ENCODE measurements at regions not wholly inside any gene's neighbourhood (a gene's known extent, or its start where the extent isn't known, plus 50 kb on each side); places are given as distances from the start of the nearest gene placed in this dataset.

GRCh38 chr12:124663206-124663605, 95.8 kb upstream of the NCOR2 start:
- Histone ChIP-seq H3K27ac (ENCODE audit: low read depth, low read length) (peak overlapping the region; percentile 16), H3K27me3 (ENCODE audit: control insufficient read depth in 5 of 5, insufficient read depth in 4 of 5, low read length in 5 of 5) (peaks cover 0 to 3% (median 0%) of the 10 kb centered on the region in 5 donors), H3K9ac (ENCODE audit: low read length in 5 of 5) (peak overlapping the region in 1 of 5 donors; percentile 98), H3K36me3 (ENCODE audit: control insufficient read depth in 5 of 5, insufficient read depth in 5 of 5, low read length in 5 of 5) (no peaks in the 10 kb centered on the region), H3K9me3 (ENCODE audit: control insufficient read depth in 5 of 5, low read length in 5 of 5) (peaks cover 0 to 13% (median 9%) of the 10 kb centered on the region in 5 donors), H3K4me3 (ENCODE audit: low read depth in 1 of 5, low read length in 5 of 5) (no peak overlapping the region), H3K4me1 (ENCODE audit: control insufficient read depth in 5 of 5, insufficient read depth in 5 of 5, low read length in 5 of 5) (peaks cover 7 to 42% (median 29%) of the 10 kb centered on the region in 5 donors)

- H3K27me3 ChIP-seq (ENCODE audit: control insufficient read depth in 5 of 5, insufficient read depth in 4 of 5, low read length in 5 of 5), result peaks cover 0 to 3% (median 0%) of the 10 kb centered on the region in 5 donors
- peaks cover 7 to 50% (median 34%) of the 10 kb centered on the region in 5 donors for H3K4me1 ChIP-seq (ENCODE audit: control insufficient read depth in 5 of 5, insufficient read depth in 5 of 5, low read length in 5 of 5)
- H3K36me3 ChIP-seq (ENCODE audit: control insufficient read depth in 5 of 5, insufficient read depth in 5 of 5, low read length in 5 of 5), result no peaks in the 10 kb centered on the region
- no peak overlapping the region for H3K9ac ChIP-seq (ENCODE audit: low read length in 5 of 5)
- no peak overlapping the region for H3K4me3 ChIP-seq (ENCODE audit: low read depth in 1 of 5, low read length in 5 of 5)
- H3K9me3 ChIP-seq (ENCODE audit: control insufficient read depth in 5 of 5, low read length in 5 of 5), result peaks cover 0 to 2% (median under 1%) of the 10 kb centered on the region in 5 donors
- no peak overlapping the region for H3K27ac ChIP-seq (ENCODE audit: low read depth, low read length)
These were observed 93.9 kb upstream of the NCOR2 start for GRCh38 chr12:124661341-124661740.

- H3K4me1 ChIP-seq (ENCODE audit: control insufficient read depth in 5 of 5, insufficient read depth in 5 of 5, low read length in 5 of 5), result peaks cover 7 to 52% (median 36%) of the 10 kb centered on the region in 5 donors
- H3K27me3 ChIP-seq (ENCODE audit: control insufficient read depth in 5 of 5, insufficient read depth in 4 of 5, low read length in 5 of 5), result peaks cover 0 to 3% (median 0%) of the 10 kb centered on the region in 5 donors
- H3K4me3 ChIP-seq (ENCODE audit: low read depth in 1 of 5, low read length in 5 of 5), result no peak overlapping the region
- no peak overlapping the region for H3K9ac ChIP-seq (ENCODE audit: low read length in 5 of 5)
- H3K27ac ChIP-seq (ENCODE audit: low read depth, low read length), result no peak overlapping the region
- H3K36me3 ChIP-seq (ENCODE audit: control insufficient read depth in 5 of 5, insufficient read depth in 5 of 5, low read length in 5 of 5), result no peaks in the 10 kb centered on the region
- H3K9me3 ChIP-seq (ENCODE audit: control insufficient read depth in 5 of 5, low read length in 5 of 5), result no peaks in the 10 kb centered on the region
These were observed 93.4 kb upstream of the NCOR2 start for GRCh38 chr12:124660851-124661250.

- Histone ChIP-seq H3K9me3 (ENCODE audit: control insufficient read depth in 5 of 5, low read length in 5 of 5) (no peaks in the 10 kb centered on the region), H3K4me3 (ENCODE audit: low read depth in 1 of 5, low read length in 5 of 5) (no peak overlapping the region), H3K36me3 (ENCODE audit: control insufficient read depth in 5 of 5, insufficient read depth in 5 of 5, low read length in 5 of 5) (no peaks in the 10 kb centered on the region), H3K9ac (ENCODE audit: low read length in 5 of 5) (no peak overlapping the region), H3K27ac (ENCODE audit: low read depth, low read length) (no peak overlapping the region), H3K4me1 (ENCODE audit: control insufficient read depth in 5 of 5, insufficient read depth in 5 of 5, low read length in 5 of 5) (peaks cover 15 to 50% (median 38%) of the 10 kb centered on the region in 5 donors), H3K27me3 (ENCODE audit: control insufficient read depth in 5 of 5, insufficient read depth in 4 of 5, low read length in 5 of 5) (peaks cover 0 to 3% (median 0%) of the 10 kb centered on the region in 5 donors)
These were observed 91.5 kb upstream of the NCOR2 start for GRCh38 chr12:124658806-124659402.

- Histone ChIP-seq H3K9ac (ENCODE audit: low read length in 5 of 5) (no peak overlapping the region), H3K27ac (ENCODE audit: low read depth, low read length) (no peak overlapping the region), H3K9me3 (ENCODE audit: control insufficient read depth in 5 of 5, low read length in 5 of 5) (no peaks in the 10 kb centered on the region), H3K4me3 (ENCODE audit: low read depth in 1 of 5, low read length in 5 of 5) (no peak overlapping the region), H3K27me3 (ENCODE audit: control insufficient read depth in 5 of 5, insufficient read depth in 4 of 5, low read length in 5 of 5) (peaks cover 0 to 3% (median 0%) of the 10 kb centered on the region in 5 donors), H3K4me1 (ENCODE audit: control insufficient read depth in 5 of 5, insufficient read depth in 5 of 5, low read length in 5 of 5) (peaks cover 14 to 47% (median 36%) of the 10 kb centered on the region in 5 donors), H3K36me3 (ENCODE audit: control insufficient read depth in 5 of 5, insufficient read depth in 5 of 5, low read length in 5 of 5) (no peaks in the 10 kb centered on the region)
These were observed 90.9 kb upstream of the NCOR2 start for GRCh38 chr12:124658302-124658701.

- H3K27me3 ChIP-seq (ENCODE audit: control insufficient read depth in 5 of 5, insufficient read depth in 4 of 5, low read length in 5 of 5), result no peaks in the 10 kb centered on the region
- peak overlapping the region; percentile 96 for H3K27ac ChIP-seq (ENCODE audit: low read depth, low read length)
- no peak overlapping the region for H3K4me3 ChIP-seq (ENCODE audit: low read depth in 1 of 5, low read length in 5 of 5)
- no peaks in the 10 kb centered on the region for H3K9me3 ChIP-seq (ENCODE audit: control insufficient read depth in 5 of 5, low read length in 5 of 5)
- no peaks in the 10 kb centered on the region for H3K36me3 ChIP-seq (ENCODE audit: control insufficient read depth in 5 of 5, insufficient read depth in 5 of 5, low read length in 5 of 5)
- H3K4me1 ChIP-seq (ENCODE audit: control insufficient read depth in 5 of 5, insufficient read depth in 5 of 5, low read length in 5 of 5), result peaks cover 12 to 51% (median 42%) of the 10 kb centered on the region in 5 donors
- H3K9ac ChIP-seq (ENCODE audit: low read length in 5 of 5), result peak overlapping the region in 1 of 5 donors; percentile 48
These were observed 89.6 kb upstream of the NCOR2 start for GRCh38 chr12:124656947-124657434.

- Histone ChIP-seq H3K4me1 (ENCODE audit: control insufficient read depth in 5 of 5, insufficient read depth in 5 of 5, low read length in 5 of 5) (peaks cover 22 to 61% (median 53%) of the 10 kb centered on the region in 5 donors), H3K27ac (ENCODE audit: low read depth, low read length) (peak overlapping the region; percentile 96), H3K36me3 (ENCODE audit: control insufficient read depth in 5 of 5, insufficient read depth in 5 of 5, low read length in 5 of 5) (no peaks in the 10 kb centered on the region), H3K27me3 (ENCODE audit: control insufficient read depth in 5 of 5, insufficient read depth in 4 of 5, low read length in 5 of 5) (no peaks in the 10 kb centered on the region), H3K9me3 (ENCODE audit: control insufficient read depth in 5 of 5, low read length in 5 of 5) (no peaks in the 10 kb centered on the region), H3K4me3 (ENCODE audit: low read depth in 1 of 5, low read length in 5 of 5) (peak overlapping the region in 3 of 5 donors; percentile 39 to 49 (median 42)), H3K9ac (ENCODE audit: low read length in 5 of 5) (peak overlapping the region; percentile 50 to 68 (median 57))
These were observed 88.5 kb upstream of the NCOR2 start for GRCh38 chr12:124655698-124656516.

GRCh38 chr12:124655048-124655697, 87.8 kb upstream of the NCOR2 start:
- Histone ChIP-seq H3K27me3 (ENCODE audit: control insufficient read depth in 5 of 5, insufficient read depth in 4 of 5, low read length in 5 of 5) (no peaks in the 10 kb centered on the region), H3K36me3 (ENCODE audit: control insufficient read depth in 5 of 5, insufficient read depth in 5 of 5, low read length in 5 of 5) (no peaks in the 10 kb centered on the region), H3K4me1 (ENCODE audit: control insufficient read depth in 5 of 5, insufficient read depth in 5 of 5, low read length in 5 of 5) (peaks cover 24 to 67% (median 60%) of the 10 kb centered on the region in 5 donors), H3K27ac (ENCODE audit: low read depth, low read length) (peak overlapping the region; percentile 96), H3K9ac (ENCODE audit: low read length in 5 of 5) (peak overlapping the region; percentile 50 to 68 (median 57)), H3K4me3 (ENCODE audit: low read depth in 1 of 5, low read length in 5 of 5) (peak overlapping the region in 3 of 5 donors; percentile 39 to 49 (median 44)), H3K9me3 (ENCODE audit: control insufficient read depth in 5 of 5, low read length in 5 of 5) (no peaks in the 10 kb centered on the region)

GRCh38 chr12:124654666-124655047, 87.2 kb upstream of the NCOR2 start:
- Histone ChIP-seq H3K36me3 (ENCODE audit: control insufficient read depth in 5 of 5, insufficient read depth in 5 of 5, low read length in 5 of 5) (no peaks in the 10 kb centered on the region), H3K4me3 (ENCODE audit: low read depth in 1 of 5, low read length in 5 of 5) (peak overlapping the region in 3 of 5 donors; percentile 39 to 49 (median 44)), H3K4me1 (ENCODE audit: control insufficient read depth in 5 of 5, insufficient read depth in 5 of 5, low read length in 5 of 5) (peaks cover 24 to 68% (median 62%) of the 10 kb centered on the region in 5 donors), H3K9me3 (ENCODE audit: control insufficient read depth in 5 of 5, low read length in 5 of 5) (no peaks in the 10 kb centered on the region), H3K27me3 (ENCODE audit: control insufficient read depth in 5 of 5, insufficient read depth in 4 of 5, low read length in 5 of 5) (no peaks in the 10 kb centered on the region), H3K9ac (ENCODE audit: low read length in 5 of 5) (peak overlapping the region; percentile 50 to 68 (median 57)), H3K27ac (ENCODE audit: low read depth, low read length) (peak overlapping the region; percentile 96)
